Activated naive CD4-positive, alpha-beta T cell treated with anti-CD3 and anti-CD28 coated beads, Interleukin-2, amount 10 ng/mL, durations not matched to agents 7 days and 5 days (primary cell): ENCODE measurements at regions not wholly inside any gene's neighbourhood (a gene's known extent, or its start where the extent isn't known, plus 50 kb on each side); places are given as distances from the start of the nearest gene placed in this dataset.
"Not testable (repeated sequence)": the region's sequence is repeated elsewhere in the genome, so short reads cannot be mapped to it uniquely, and the experiment has no call there.

Source experiments
- CTCF ChIA-PET: fragments of 350-600 bp; sonication (Branson Sonifier 250); formaldehyde crosslinking; loops from one replicate; lab custom pipeline; 2021; ENCODE audit warnings: antibody characterized with exemption; lab: Charles Lee
- DNase-seq: peaks from one replicate; pipeline ENCODE4 v3.0.0-alpha.2; 2020
- H3K27ac Mint-ChIP-seq: one replicate; pipeline ENCODE4 v1.8.0; 2021; ENCODE audit warnings: mild to moderate bottlenecking, moderate library complexity, mixed read lengths
- H3K27me3 Mint-ChIP-seq: one replicate; pipeline ENCODE4 v1.8.0; 2021; ENCODE audit warnings: mild to moderate bottlenecking, mixed read lengths
- H3K36me3 Mint-ChIP-seq: one replicate; pipeline ENCODE4 v1.8.0; 2021; ENCODE audit warnings: mixed read lengths
- H3K4me1 Mint-ChIP-seq: one replicate; pipeline ENCODE4 v1.8.0; 2021; ENCODE audit warnings: mixed read lengths
- H3K4me3 Mint-ChIP-seq: one replicate; pipeline ENCODE4 v1.8.0; 2021; ENCODE audit warnings: mild to moderate bottlenecking, moderate library complexity, mixed read lengths
- H3K9me3 Mint-ChIP-seq: one replicate; pipeline ENCODE4 v1.8.0; 2021; ENCODE audit warnings: mixed read lengths

DNA sequence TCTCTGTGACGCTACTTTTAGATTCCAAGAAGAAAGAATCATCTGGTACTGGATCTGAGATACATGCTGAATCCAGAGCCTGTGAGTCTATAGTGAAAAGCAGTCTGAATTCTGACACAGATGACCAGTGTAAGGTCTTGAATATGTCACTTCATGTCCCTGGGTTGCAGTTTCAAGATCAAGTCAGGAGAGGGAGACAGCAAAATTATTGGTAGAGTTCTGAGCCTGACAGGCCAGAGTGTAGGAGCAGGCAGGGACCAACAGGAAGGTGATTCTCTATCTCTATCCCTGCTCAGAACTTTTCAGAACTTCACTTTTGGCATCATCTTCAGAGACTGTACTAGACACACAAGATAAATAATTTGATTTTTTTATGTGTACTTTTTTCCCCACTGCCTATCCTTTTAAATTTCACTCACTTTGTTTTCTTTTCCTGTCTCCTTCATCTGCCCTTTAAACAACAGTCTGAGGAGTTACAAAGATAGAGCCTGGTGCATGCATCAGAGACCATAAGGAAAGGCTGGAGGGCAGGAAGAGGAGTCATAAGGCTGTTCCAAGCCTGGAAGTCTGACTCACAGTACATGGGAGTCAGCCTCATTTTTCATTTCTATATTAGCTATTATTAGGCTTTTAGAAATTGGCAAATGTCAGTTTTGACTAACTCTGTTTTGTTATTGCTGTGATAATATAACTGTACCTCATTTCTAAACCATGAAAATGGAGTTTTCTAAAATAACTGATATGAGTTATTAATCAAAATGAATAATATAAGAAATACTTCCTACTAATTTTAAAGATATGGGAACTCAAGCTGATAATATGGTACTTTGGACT lies 120.2 kb upstream of the TMEM229A start:
- CTCF ChIA-PET, result no interaction called here
- Mint-ChIP-seq H3K27ac (no peak overlapping the region), H3K9me3 (no peaks in the 10 kb centered on the region), H3K27me3 (no peaks in the 10 kb centered on the region), H3K4me3 (no peak overlapping the region), H3K4me1 (no peaks in the 10 kb centered on the region), H3K36me3 (no peaks in the 10 kb centered on the region)
- DNase-seq, result no peak

DNA sequence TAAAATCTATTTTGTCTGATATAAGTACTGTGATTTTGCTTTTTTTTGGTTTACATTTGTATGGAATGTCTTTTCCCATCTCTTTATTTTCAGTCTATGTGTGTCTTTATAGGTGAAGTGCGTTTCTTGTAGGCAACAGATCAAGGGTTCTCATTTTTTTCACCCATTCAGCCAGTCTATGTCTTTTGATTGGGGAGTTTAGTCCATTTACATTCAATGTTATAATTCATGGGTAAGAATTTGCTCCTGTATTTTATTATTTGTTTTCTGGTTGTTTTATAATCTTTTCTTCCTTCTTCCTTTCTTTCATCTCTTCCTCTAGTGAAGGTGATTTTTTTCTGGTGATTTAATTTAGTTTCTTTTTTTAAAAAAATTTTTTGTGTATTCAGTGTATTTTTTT lies 104.8 kb upstream of the TMEM229A start:
- H3K4me1 Mint-ChIP-seq, result no peaks in the 10 kb centered on the region
- DNase-seq, result no peak
- CTCF ChIA-PET, result no interaction called here

DNA sequence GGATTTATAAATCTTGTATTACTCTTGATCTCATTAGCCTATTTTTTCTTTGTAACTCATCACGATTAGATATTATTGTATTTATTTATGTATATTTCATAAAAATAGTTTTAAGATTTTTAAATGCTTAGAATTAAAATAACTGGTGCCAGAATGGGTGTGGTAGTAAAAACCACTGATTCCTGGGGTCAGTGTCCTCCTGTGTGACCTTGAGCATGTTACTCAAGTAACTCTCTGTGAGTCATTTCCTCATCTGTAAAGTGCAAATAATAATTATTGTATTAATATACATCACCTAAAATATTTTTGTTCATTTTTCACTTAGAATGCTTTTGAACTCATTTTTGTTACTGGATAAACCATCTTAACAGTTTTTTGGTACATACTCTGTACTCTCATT lies 91.3 kb upstream of the TMEM229A start:
- H3K9me3 Mint-ChIP-seq, result no peaks in the 10 kb centered on the region
- no peaks in the 10 kb centered on the region for H3K36me3 Mint-ChIP-seq
- H3K27me3 Mint-ChIP-seq, result no peaks in the 10 kb centered on the region
- CTCF ChIA-PET, result no interaction called here
- H3K27ac Mint-ChIP-seq, result no peak overlapping the region
- H3K4me3 Mint-ChIP-seq, result no peak overlapping the region
- no peak for DNase-seq
- H3K4me1 Mint-ChIP-seq, result no peaks in the 10 kb centered on the region

More for the DNA sequence above, 104.8 kb upstream of the TMEM229A start:
- Mint-ChIP-seq H3K36me3 (no peaks in the 10 kb centered on the region), H3K4me3 (no peak overlapping the region), H3K9me3 (peaks cover 8% of the 10 kb centered on the region), H3K27ac (no peak overlapping the region), H3K27me3 (no peaks in the 10 kb centered on the region)

DNA sequence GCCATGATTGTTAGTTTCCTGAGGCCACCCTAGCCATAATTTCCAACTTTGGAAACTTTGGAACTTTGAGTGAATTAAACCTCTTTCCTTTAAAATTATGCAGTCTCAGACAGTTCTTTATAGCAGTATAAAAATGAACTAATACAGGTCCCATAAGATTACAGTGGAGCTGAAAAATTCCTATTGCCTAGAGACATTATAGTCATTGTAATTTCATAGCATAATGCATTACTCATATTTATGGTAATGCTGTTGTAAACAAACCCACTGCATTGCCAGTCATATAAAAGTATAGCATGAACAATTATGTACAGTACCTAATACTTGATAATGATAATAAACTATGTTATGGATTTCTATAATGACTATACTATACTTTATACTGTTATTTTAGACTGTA lies 88.0 kb upstream of the TMEM229A start:
- H3K4me1 Mint-ChIP-seq, result no peaks in the 10 kb centered on the region
- H3K36me3 Mint-ChIP-seq, result no peaks in the 10 kb centered on the region
- CTCF ChIA-PET, result no interaction called here
- DNase-seq, result no peak
- no peak overlapping the region for H3K4me3 Mint-ChIP-seq
- no peaks in the 10 kb centered on the region for H3K9me3 Mint-ChIP-seq
- H3K27ac Mint-ChIP-seq, result no peak overlapping the region
- no peaks in the 10 kb centered on the region for H3K27me3 Mint-ChIP-seq

DNA sequence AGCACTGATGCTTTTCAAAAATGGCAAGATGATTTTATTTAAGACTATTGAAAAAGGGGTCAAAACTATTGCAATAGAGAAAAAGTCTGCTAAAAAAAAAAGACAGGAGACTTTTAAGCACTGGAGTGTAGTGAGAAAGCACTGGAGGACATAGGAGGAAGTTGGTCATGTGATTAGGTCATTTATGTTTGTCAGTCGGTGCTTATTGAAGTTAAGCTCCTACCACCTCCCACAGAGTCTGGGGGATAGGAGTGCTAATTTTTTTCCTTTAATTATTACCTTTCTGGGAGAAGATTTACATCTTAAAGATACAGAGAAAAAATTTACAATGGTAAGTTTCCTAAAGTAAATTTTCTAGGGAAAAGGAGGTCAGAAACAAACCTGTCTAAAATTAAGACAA lies 80.2 kb upstream of the TMEM229A start:
- no peaks in the 10 kb centered on the region for H3K9me3 Mint-ChIP-seq
- no peak for DNase-seq
- CTCF ChIA-PET, result no interaction called here
- H3K27me3 Mint-ChIP-seq, result no peaks in the 10 kb centered on the region
- H3K27ac Mint-ChIP-seq, result no peak overlapping the region
- no peaks in the 10 kb centered on the region for H3K4me1 Mint-ChIP-seq
- H3K36me3 Mint-ChIP-seq, result no peaks in the 10 kb centered on the region
- no peak overlapping the region for H3K4me3 Mint-ChIP-seq

DNA sequence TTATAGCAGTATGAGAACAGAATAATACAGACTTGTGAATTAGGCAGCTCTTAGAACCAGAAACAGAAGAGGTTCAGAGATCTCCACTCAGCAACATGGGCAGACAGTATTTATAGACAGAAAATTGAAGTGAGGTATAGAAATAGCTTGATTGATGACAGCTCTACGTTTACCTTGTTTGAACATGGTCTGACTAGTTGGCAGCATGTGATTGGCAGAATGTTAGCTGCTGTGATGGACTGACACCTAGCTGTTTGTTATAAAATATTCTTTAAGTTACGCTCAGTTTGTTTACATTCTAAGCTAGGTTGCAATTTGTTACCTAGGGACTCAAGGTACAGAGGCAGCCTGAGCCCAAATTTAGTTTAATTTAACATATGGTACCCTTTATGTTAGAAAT lies 73.7 kb upstream of the TMEM229A start:
- Mint-ChIP-seq H3K27ac (no peak overlapping the region), H3K4me3 (no peak overlapping the region), H3K27me3 (no peaks in the 10 kb centered on the region), H3K4me1 (no peaks in the 10 kb centered on the region), H3K9me3 (peaks cover 5% of the 10 kb centered on the region), H3K36me3 (no peaks in the 10 kb centered on the region)
- CTCF ChIA-PET, result no interaction called here
- no peak for DNase-seq

DNA sequence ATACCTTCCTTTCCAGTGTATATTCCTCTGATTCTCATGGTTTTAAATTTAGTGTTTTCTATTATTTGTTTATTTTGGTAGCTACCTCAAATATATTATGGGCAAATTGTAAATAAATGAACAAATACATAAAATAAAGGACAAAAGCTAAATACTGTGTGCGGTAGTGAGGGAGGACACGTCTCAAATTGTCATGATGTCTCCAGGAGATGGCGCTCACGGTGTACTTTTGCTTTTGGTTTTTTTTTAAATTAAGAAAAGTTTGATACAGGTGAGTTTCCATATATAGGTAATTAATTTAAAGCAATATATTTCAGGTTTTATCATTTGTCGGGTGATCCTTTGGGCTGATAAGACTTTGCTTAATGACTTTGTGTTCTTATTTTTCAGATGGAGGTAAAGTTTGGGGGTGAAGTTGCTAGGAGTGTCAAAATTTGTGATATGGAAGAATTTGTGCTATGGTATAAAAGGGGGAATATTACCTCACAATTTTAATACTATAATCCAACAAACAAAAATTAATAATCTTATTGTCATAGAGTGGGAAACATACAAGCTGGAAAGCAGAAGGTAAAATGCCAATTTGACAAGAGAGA lies 68.4 kb upstream of the TMEM229A start:
- Mint-ChIP-seq H3K4me1 (no peaks in the 10 kb centered on the region), H3K27ac (no peak overlapping the region), H3K9me3 (peaks cover 5% of the 10 kb centered on the region), H3K27me3 (no peaks in the 10 kb centered on the region), H3K4me3 (no peak overlapping the region), H3K36me3 (no peaks in the 10 kb centered on the region)
- CTCF ChIA-PET, result interaction anchor here (0.9 to 1.9 kb wide), 4 partner anchors 8 to 756 kb away, joined by 3 to 7 read pairs (median 3); no protein-coding TSS in a partner anchor
- DNase-seq, result no peak

DNA sequence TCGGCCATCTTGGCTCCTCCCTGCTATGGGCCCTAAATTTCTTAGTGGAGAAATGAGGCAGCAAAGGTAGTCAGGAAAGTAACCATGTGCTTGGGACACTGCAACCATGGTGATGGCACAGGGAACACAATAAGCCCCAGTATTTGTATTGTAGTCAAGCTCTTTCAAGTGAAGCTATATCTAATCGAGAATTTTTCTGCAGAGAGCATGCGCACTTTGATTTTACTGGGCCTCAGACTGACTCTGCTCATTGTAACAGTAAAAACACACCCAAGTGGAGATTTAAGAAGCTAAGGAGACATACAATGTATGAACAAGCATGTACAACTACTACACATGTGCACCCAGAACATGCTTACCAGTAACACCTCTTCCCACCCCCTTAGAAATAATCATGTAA lies 67.3 kb upstream of the TMEM229A start:
- CTCF ChIA-PET, result interaction anchor here (0.8 to 1.2 kb wide), 3 partner anchors 12 to 71 kb away, joined by 3 read pairs; no protein-coding TSS in a partner anchor
- Mint-ChIP-seq H3K4me3 (no peak overlapping the region), H3K4me1 (no peaks in the 10 kb centered on the region), H3K36me3 (no peaks in the 10 kb centered on the region), H3K27ac (no peak overlapping the region), H3K9me3 (peaks cover 5% of the 10 kb centered on the region), H3K27me3 (no peaks in the 10 kb centered on the region)
- DNase-seq, result no peak

DNA sequence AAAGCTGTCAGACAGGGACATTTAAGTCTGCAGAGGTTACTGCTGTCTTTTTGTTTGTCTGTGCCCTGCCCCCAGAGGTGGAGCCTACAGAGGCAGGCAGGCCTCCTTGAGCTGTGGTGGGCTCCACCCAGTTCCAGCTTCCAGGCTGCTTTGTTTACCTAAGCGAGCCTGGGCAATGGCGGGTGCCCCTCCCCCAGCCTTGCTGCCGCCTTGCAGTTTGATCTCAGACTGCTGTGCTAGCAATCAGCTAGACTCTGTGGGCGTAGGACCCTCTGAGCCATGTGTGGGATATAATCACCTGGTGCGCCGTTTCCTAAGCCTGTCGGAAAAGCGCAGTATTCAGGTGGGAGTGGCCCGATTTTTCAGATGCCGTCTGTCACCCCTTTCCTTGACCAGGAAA lies 66.7 kb upstream of the TMEM229A start:
- CTCF ChIA-PET, result not testable (repeated sequence)

DNA sequence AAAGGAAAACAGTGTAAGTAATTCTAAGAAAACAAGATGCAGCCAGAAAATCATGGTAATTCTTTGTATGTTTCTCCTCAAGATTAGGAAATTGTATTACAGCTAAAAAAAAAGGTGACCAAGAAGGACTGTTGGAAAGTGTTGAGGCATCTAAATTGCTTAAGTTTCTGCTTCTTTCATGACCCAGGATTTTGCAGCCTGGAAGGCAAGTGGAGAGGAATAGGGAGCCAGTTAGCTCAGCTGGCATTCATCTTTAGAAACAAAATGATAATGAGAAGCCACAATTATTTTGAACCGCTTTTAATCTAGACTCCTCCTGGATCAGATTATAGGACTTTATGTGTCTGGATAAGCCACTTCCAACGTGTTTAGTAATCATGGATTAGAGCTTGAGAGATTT lies 56.8 kb upstream of the TMEM229A start:
- H3K4me1 Mint-ChIP-seq, result no peaks in the 10 kb centered on the region
- CTCF ChIA-PET, result no interaction called here
- H3K27ac Mint-ChIP-seq, result no peak overlapping the region
- DNase-seq, result no peak
- no peaks in the 10 kb centered on the region for H3K27me3 Mint-ChIP-seq
- H3K9me3 Mint-ChIP-seq, result peaks cover 2% of the 10 kb centered on the region
- H3K4me3 Mint-ChIP-seq, result no peak overlapping the region
- H3K36me3 Mint-ChIP-seq, result no peaks in the 10 kb centered on the region

More for the DNA sequence above, 66.7 kb upstream of the TMEM229A start:
- not testable (repeated sequence) for H3K27ac Mint-ChIP-seq, H3K9me3 Mint-ChIP-seq, DNase-seq, H3K36me3 Mint-ChIP-seq, H3K27me3 Mint-ChIP-seq, H3K4me1 Mint-ChIP-seq, H3K4me3 Mint-ChIP-seq

DNA sequence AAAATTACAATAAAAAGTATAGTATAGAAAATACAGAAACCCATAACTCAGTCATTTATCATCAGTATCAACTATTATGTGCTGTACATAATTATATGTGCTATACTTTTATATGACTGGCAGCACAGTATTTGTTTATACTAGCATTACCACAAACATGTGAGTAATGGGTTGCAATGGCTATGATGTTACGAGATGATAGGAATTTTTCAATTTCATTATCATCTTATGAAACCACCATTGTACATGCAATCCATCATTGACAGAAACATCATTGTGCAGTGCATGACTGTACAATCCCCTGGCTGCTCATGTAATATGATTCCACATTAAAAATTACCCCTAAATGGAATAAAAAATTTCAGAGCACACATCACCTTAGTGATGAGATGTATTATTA lies 55.7 kb upstream of the TMEM229A start:
- CTCF ChIA-PET, result no interaction called here
- H3K9me3 Mint-ChIP-seq, result no peaks in the 10 kb centered on the region
- H3K36me3 Mint-ChIP-seq, result no peaks in the 10 kb centered on the region
- H3K4me1 Mint-ChIP-seq, result no peaks in the 10 kb centered on the region
- no peak for DNase-seq
- no peak overlapping the region for H3K27ac Mint-ChIP-seq
- no peaks in the 10 kb centered on the region for H3K27me3 Mint-ChIP-seq
- no peak overlapping the region for H3K4me3 Mint-ChIP-seq

DNA sequence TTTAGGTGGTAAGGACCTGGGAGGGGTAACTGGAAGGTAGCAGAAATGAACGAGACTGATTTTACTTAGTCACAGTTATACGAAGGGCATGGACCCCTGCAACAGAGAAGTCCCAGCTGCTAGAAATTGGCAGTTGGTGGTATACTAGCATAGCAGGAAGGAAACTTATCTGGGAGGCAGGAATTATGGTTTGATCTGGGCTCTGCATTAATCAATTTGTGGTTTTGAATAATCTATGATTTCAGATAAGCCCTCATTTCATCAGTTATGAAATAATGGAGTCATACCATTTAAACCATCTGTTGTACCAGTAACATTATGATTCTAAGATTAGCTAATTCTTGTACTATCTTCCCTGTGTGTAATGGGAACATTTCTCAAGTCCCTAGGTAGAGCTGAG lies 54.0 kb upstream of the TMEM229A start:
- no peak overlapping the region for H3K4me3 Mint-ChIP-seq

DNA sequence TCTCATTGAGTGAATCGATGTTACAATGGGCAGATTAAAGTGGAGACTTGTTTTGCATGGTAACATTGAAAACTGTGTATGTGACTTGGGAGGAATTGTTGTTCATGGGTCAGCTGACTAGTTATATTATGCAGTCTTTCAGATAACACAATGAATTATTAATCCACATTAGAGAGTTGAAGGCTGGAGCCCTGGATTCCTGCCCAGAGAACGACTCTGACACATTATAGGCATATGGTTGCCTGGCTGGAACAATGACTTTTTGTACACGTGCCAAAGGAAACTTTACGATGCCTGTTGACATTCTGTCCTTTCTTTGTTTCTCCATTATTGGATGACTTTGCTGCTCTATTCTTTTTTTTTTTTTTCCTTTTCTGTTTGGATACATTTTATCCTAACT lies 52.3 kb upstream of the TMEM229A start:
- no peak overlapping the region for H3K27ac Mint-ChIP-seq
- no peaks in the 10 kb centered on the region for H3K27me3 Mint-ChIP-seq
- CTCF ChIA-PET, result no interaction called here
- H3K36me3 Mint-ChIP-seq, result no peaks in the 10 kb centered on the region
- H3K4me3 Mint-ChIP-seq, result no peak overlapping the region
- H3K4me1 Mint-ChIP-seq, result no peaks in the 10 kb centered on the region
- no peaks in the 10 kb centered on the region for H3K9me3 Mint-ChIP-seq
- no peak for DNase-seq

More for the DNA sequence above, 54.0 kb upstream of the TMEM229A start:
- H3K27ac Mint-ChIP-seq, result no peak overlapping the region
- CTCF ChIA-PET, result no interaction called here
- H3K9me3 Mint-ChIP-seq, result no peaks in the 10 kb centered on the region
- no peaks in the 10 kb centered on the region for H3K36me3 Mint-ChIP-seq
- no peaks in the 10 kb centered on the region for H3K27me3 Mint-ChIP-seq
- no peak for DNase-seq
- H3K4me1 Mint-ChIP-seq, result no peaks in the 10 kb centered on the region

DNA sequence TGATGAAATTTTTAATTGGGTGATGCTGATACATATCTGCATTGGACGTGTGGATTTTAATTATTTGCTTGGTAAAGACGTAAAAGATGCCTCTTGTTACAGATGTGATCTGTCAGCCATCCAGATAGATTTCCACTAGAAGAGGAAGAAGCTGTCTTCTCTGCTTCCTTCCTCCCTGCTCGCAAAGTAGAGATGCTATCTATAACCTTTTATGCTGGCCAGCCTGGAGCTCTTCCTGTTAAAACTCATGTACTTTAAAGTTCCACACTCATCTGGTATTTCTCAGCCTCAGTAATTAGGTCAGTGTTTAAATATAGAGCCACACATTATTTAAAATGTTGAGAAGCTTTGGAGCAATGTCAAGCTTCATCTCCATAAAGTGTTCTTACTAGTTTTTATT lies 51.2 kb upstream of the TMEM229A start:
- Mint-ChIP-seq H3K9me3 (no peaks in the 10 kb centered on the region), H3K4me3 (no peak overlapping the region), H3K27ac (no peak overlapping the region), H3K36me3 (no peaks in the 10 kb centered on the region), H3K27me3 (no peaks in the 10 kb centered on the region), H3K4me1 (no peaks in the 10 kb centered on the region)
- CTCF ChIA-PET, result no interaction called here
- DNase-seq, result no peak
